Activated T-cell treated with anti-CD3 and anti-CD28 coated beads, Interleukin-2, amount 50 U/mL, for 4 hours (primary cell): ENCODE measurements at regions not wholly inside any gene's neighbourhood (a gene's known extent, or its start where the extent isn't known, plus 50 kb on each side); places are given as distances from the start of the nearest gene placed in this dataset.

ENCODE experiments used
- ATAC-seq, 2 donors: fragments of 200-7000 bp; cut with Tn5 transposase; one replicate each; pipeline ENCODE4 v1.10.0; 2021
- DNase-seq: peaks from one replicate; pipeline ENCODE4 v3.0.0-alpha.2; 2020
- H3K27me3 Mint-ChIP-seq: one replicate; pipeline ENCODE4 v1.8.0; 2021; ENCODE audit warnings: low read depth, mixed read lengths
- H3K36me3 Mint-ChIP-seq: one replicate; pipeline ENCODE4 v1.8.0; 2022; ENCODE audit warnings: mixed read lengths; ENCODE audit not compliant: insufficient read depth
- H3K4me1 Mint-ChIP-seq: one replicate; pipeline ENCODE4 v1.8.0; 2021; ENCODE audit warnings: low read depth, mixed read lengths
- H3K4me3 Mint-ChIP-seq: one replicate; pipeline ENCODE4 v1.8.0; 2021; ENCODE audit warnings: mild to moderate bottlenecking, moderate library complexity, mixed read lengths
- H3K9me3 Mint-ChIP-seq: one replicate; pipeline ENCODE4 v1.8.0; 2021; ENCODE audit warnings: mixed read lengths

DNA sequence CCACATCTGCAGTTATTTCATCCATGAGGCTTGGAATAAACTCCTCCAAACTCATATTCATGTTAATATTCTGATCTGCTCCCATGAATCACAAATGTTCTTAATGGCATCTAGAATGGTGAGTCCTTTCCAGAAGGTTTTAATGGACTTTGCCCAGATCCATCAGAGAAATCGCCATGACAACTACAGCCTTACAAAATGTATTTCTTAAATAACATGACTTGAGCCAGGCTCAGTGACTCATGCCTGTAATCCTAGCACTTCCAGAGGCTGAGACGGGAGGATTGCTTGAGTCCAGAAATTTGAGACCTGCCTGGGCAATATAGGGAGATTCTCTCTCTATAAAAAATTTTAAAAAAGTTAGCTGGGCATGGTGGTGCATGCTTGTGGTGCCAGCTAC is 102.1 kb upstream of the TMEM168 start:
- Mint-ChIP-seq H3K4me3 (no peak overlapping the region), H3K9me3 (no peaks in the 10 kb centered on the region), H3K36me3 (peaks cover 36% of the 10 kb centered on the region), H3K27me3 (no peaks in the 10 kb centered on the region), H3K4me1 (peaks cover 3% of the 10 kb centered on the region)
- ATAC-seq (no peak), DNase-seq (no peak)

DNA sequence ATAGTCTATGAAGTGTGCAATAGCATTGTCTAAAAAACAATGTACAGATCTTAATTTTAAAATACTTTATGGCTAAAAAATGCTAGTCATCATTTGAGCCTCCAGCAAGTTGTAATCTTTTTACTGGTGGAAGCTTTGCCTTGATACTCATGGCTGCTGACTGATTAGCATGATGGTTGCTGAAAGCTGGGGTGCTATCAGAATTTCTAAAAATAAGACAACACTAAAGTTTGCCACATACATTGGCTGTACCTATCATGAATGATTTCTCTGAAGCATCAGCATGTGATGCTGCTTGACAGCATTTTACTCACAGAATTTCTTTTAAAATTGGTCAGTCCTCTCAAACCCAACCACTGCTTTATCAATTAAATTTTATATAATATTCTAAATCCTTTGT is 101.5 kb upstream of the TMEM168 start:
- ATAC-seq (no peak), DNase-seq (no peak)
- Mint-ChIP-seq H3K27me3 (no peaks in the 10 kb centered on the region), H3K4me3 (no peak overlapping the region), H3K4me1 (peaks cover 3% of the 10 kb centered on the region), H3K9me3 (no peaks in the 10 kb centered on the region), H3K36me3 (peaks cover 36% of the 10 kb centered on the region)

DNA sequence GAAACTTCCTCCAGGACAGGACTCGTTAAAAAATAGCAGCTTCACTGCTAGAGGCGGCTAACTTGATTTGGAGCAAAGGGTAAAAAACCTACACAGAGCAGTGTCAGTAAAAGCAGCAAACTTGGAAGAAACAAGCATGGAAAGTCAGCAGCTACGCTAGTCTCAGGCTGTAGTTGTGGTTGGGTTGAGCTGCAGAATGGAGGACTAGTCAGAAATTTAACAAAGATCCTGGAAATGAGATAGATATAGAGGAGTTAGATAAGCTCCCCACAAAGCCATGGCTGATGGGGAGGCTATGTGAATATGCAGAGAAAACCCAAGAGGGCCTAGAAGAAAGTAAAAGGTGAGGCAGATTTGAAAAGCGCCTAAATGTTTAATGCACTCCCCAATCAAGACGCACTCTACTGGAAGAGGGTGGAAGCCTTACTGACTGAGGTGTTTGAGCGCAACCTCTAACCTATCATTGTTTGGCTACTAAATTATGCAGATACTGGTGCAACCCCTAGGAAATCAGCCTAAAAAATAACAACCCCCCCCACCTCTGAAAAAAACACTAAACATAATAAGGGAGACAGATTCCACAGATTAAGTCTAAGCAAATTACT is 99.7 kb upstream of the TMEM168 start:
- DNase-seq (no peak), ATAC-seq (no peak)
- Mint-ChIP-seq H3K27me3 (no peaks in the 10 kb centered on the region), H3K9me3 (no peaks in the 10 kb centered on the region), H3K4me3 (no peak overlapping the region), H3K36me3 (peaks cover 41% of the 10 kb centered on the region), H3K4me1 (peaks cover 7% of the 10 kb centered on the region)

DNA sequence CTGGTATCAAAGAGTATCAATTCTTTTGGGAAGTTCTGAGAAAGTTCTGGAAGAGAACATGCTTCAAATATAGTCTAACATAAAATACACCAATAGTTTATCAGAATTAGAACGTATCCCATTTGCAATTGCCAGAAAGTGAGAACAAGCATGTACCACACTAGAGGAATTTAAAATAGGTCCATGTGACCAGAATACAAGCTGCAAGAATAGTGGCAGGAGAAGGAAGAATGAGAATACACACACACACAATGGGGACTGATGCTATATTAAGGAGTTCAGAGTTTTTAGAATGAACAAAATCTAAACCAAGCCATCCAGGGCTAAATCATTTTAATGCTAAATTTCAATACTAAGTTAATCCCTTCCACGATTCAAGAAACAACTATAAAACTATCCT is 99.1 kb upstream of the TMEM168 start:
- no peak overlapping the region for H3K4me3 Mint-ChIP-seq
- H3K27me3 Mint-ChIP-seq: no peaks in the 10 kb centered on the region
- ATAC-seq: no peak
- no peaks in the 10 kb centered on the region for H3K9me3 Mint-ChIP-seq
- peaks cover 37% of the 10 kb centered on the region for H3K36me3 Mint-ChIP-seq
- no peak for DNase-seq
- H3K4me1 Mint-ChIP-seq: peaks cover 7% of the 10 kb centered on the region

DNA sequence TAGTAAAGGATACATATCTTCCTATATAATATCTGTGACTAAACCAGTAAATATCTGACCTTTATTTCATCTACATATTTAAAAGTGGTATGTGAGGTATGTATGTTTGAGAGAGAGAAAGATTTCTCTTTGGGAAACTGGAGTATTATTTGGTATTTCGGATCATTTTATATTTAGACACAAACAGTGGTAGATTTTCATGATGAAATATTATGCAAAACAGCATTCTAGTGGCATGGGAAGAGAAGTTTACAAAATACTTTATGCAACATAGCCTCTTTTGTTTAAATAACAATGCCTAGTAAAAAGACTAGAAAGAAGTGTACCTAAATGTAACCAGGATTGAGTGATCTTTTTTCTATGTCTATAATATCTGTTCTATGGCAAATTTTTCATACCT is 98.6 kb upstream of the TMEM168 start:
- H3K36me3 Mint-ChIP-seq: peaks cover 32% of the 10 kb centered on the region
- H3K4me1 Mint-ChIP-seq: peaks cover 9% of the 10 kb centered on the region
- no peak overlapping the region for H3K4me3 Mint-ChIP-seq
- no peak for DNase-seq
- no peaks in the 10 kb centered on the region for H3K9me3 Mint-ChIP-seq
- no peaks in the 10 kb centered on the region for H3K27me3 Mint-ChIP-seq
- no peak for ATAC-seq

DNA sequence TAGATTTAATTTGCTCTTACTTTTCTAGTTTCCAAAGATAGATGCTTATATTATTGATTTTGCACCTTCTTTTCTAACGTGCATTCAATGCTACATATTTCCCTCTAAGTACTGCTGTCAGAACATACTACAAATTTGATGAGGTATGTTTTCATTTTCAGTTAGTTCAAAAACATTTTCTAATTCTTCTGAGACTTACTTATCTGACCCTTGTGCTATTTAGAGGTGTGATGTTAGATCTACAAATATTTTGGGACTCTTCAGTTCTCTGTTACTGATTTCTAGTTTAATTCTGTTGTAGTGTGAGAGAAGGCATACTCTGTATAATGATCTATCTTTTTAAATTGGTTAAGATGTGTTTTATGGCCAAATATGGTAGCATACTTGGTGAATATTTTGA is 97.8 kb upstream of the TMEM168 start:
- Mint-ChIP-seq H3K4me1 (peaks cover 9% of the 10 kb centered on the region), H3K36me3 (peaks cover 32% of the 10 kb centered on the region), H3K9me3 (no peaks in the 10 kb centered on the region), H3K4me3 (no peak overlapping the region), H3K27me3 (no peaks in the 10 kb centered on the region)
- ATAC-seq: no peak
- DNase-seq: no peak

DNA sequence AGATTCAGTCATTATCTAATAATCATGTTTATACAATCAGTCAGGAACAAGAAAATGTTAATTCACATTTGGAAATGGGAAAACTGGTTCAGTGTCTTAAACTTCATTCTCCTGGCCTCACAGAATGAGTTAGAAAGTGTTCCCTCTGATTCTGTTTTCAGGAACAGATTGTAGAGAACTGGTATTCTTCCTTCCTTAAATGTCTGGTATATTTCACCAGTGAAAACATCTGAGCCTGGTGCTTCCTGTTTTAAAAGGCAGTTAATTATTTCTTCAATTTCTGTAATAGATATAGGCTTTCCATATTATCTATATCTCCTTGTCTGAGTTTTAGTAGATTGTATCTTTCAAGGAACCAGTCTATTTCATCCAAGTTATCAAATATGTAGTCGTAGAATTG is 97.1 kb upstream of the TMEM168 start:
- DNase-seq (no peak), ATAC-seq (no peak)
- no peaks in the 10 kb centered on the region for H3K27me3 Mint-ChIP-seq
- no peak overlapping the region for H3K4me3 Mint-ChIP-seq
- no peaks in the 10 kb centered on the region for H3K9me3 Mint-ChIP-seq
- H3K36me3 Mint-ChIP-seq: peaks cover 30% of the 10 kb centered on the region
- peaks cover 9% of the 10 kb centered on the region for H3K4me1 Mint-ChIP-seq

DNA sequence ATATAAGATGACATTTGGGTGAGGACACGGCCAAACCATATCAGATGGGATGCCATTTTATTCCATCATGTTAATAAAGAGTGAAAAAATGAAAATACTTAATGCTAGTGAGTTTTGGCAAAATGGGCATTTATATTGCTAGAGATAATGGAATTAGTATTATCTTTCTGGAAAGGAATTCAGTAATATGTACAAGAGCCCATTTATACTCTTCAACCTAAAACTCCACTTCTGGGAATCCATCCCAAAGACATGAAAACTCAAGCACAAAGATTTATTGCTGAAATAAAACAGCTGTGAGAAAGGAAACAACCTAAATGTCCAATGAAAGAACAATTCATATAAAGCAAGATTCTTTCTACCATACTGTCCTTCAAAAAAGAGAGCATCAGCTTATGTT is 96.0 kb upstream of the TMEM168 start:
- Mint-ChIP-seq H3K4me1 (peaks cover 9% of the 10 kb centered on the region), H3K36me3 (peaks cover 26% of the 10 kb centered on the region), H3K4me3 (no peak overlapping the region), H3K9me3 (no peaks in the 10 kb centered on the region), H3K27me3 (no peaks in the 10 kb centered on the region)
- DNase-seq (no peak), ATAC-seq (no peak)

DNA sequence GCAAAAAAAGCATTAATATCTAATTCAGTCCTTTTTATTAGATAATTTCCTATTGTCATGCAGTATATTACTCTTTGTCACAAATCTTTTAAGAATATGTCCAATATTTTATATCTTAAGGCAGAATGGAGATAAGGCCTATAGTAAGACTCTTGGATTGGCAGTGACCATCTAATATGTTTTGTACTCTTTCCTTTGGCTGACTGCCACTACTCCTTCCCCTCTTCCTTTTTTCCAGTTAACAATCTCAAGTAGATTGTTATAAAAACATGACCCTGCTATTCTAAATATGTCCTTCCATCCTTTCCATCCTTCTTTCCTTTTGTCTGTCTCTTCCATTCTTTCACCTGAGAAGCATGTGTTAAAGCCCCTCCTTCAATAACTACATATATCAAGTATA is 92.8 kb upstream of the TMEM168 start:
- H3K27me3 Mint-ChIP-seq: no peaks in the 10 kb centered on the region
- no peaks in the 10 kb centered on the region for H3K9me3 Mint-ChIP-seq
- ATAC-seq (no peak), DNase-seq (no peak)
- H3K36me3 Mint-ChIP-seq: peaks cover 22% of the 10 kb centered on the region
- no peak overlapping the region for H3K4me3 Mint-ChIP-seq
- H3K4me1 Mint-ChIP-seq: peaks cover 11% of the 10 kb centered on the region

DNA sequence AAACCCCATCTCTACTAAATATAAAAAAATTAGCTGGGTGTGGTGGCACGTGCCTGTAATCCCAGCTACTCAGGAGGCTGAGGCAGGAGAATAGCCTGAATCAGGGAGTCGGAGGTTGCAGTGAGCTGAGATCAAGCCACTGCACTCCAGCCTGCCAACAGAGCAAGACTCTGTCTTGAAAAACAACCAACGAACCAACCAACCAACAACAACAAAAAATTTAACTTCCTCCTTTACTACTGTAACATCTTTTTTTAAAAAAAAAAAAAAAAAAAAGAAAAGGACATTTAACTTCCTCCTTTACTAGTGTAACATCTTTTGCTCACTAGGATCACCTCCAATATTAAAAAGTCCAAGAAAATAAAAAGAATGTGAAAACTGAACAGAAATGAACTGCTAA is 92.3 kb upstream of the TMEM168 start:
- Mint-ChIP-seq H3K27me3 (no peaks in the 10 kb centered on the region), H3K36me3 (peaks cover 18% of the 10 kb centered on the region), H3K4me1 (peaks cover 8% of the 10 kb centered on the region), H3K4me3 (no peak overlapping the region), H3K9me3 (no peaks in the 10 kb centered on the region)
- no peak for DNase-seq
- no peak for ATAC-seq

DNA sequence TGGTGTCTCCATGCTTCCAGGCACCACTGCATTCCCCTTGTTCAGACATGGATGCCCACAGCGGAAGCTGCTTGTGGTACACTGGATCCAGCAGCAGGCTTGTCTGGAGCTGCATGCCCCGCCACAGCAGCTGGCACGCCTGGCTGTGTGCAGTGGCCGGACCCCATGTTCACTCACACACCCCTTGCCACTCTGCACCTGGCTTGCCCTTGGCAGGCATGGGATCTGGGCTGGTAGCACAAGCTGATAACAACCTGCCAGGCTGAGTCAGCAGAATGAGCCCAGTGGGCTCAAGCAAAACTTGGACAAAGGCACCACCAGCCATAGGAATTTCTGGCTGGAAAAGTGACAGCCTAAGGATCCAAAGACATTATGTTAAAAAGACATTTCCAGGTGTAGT is 91.8 kb upstream of the TMEM168 start:
- no peaks in the 10 kb centered on the region for H3K27me3 Mint-ChIP-seq
- H3K4me1 Mint-ChIP-seq: peaks cover 8% of the 10 kb centered on the region
- peaks cover 16% of the 10 kb centered on the region for H3K36me3 Mint-ChIP-seq
- no peak for DNase-seq
- H3K4me3 Mint-ChIP-seq: no peak overlapping the region
- H3K9me3 Mint-ChIP-seq: no peaks in the 10 kb centered on the region
- ATAC-seq: no peak

DNA sequence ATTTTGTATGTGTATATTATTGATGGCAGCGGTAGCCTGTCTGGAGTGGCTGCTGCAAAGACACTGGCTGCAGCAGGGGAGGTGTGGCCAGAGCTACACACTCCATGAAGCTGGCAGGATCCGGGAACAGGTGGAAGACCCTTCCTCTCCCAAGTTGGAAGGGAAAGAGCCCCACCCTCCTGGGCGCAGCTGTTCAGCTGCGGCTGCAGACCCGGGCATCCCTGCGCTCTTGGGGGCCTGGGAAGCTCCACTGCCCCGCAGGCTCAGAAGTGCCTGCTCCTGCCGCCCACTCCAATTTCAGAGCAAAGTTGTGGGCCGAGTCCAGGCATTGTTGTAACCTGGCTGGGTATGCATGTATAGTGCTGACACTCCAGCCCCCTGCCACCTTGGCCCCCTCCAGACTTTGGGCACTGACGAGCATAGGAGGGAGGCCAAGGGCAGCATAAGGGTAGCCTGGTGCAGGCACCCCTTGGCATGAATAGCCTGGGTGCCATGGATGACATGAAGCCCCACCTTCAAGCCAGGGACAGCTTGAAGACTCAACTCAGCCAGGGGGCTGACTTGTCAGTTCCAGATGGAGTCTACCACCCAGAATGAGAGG is 90.7 kb upstream of the TMEM168 start:
- ATAC-seq (no peak), DNase-seq (no peak)
- peaks cover 21% of the 10 kb centered on the region for H3K36me3 Mint-ChIP-seq
- H3K27me3 Mint-ChIP-seq: no peaks in the 10 kb centered on the region
- peaks cover 10% of the 10 kb centered on the region for H3K4me1 Mint-ChIP-seq
- no peaks in the 10 kb centered on the region for H3K9me3 Mint-ChIP-seq
- H3K4me3 Mint-ChIP-seq: no peak overlapping the region

DNA sequence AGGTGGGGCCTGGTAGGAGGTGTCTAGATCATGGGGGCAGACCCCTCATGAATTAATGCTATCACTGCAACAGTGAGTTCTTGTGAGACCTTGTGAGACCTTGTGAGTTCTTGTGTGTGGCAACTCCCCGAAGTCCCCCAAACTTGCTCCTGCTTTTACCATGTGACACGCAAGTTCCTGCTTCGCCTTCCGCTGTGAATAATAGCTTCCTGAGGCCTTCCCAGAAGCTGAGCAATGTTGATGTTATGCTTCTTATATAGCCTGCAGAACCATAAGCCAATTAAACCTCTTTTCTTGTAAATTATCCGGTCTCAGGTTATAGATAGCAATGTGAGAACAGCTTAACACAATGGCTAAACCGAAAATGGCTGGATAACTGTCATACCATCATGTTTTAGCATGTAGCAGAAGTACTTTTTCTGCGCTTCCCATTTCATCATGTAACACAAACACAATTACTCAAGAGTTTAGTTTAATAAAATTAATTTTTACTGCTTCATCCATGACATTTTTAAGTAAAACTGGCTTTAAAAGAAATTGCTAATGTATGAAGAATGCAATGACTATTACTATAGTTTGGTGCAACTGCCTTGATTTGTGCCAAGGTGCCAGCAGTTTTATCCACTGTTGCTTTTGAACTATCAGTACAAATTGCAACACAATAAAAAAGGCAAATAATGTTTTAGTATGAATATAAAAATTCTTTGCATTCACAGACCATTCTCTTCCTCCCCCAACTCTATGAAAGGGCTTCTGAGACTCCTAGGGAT is 87.7 kb upstream of the TMEM168 start:
- Mint-ChIP-seq H3K36me3 (peaks cover 22% of the 10 kb centered on the region), H3K27me3 (no peaks in the 10 kb centered on the region), H3K9me3 (no peaks in the 10 kb centered on the region), H3K4me1 (peaks cover 15% of the 10 kb centered on the region), H3K4me3 (no peak overlapping the region)
- no peak for DNase-seq
- ATAC-seq: no peak

DNA sequence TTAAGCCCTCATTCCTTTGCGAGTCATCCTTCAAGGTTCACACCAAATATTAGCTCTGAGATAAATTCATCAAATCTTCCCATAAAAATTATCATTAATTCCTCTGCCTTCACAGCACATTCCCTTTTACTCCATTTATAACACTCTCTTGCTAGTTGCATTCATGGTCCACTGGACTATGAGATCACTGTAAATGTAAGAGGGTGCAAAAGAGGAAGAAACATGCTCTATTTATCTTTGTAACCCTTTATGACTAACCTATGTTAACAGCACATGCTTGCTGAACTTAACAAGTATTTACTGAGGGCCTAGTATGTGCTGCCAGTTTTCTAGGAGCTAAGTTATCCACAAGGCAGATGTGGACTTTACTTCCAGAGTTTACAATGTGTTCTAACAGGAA is 86.7 kb upstream of the TMEM168 start:
- peaks cover 23% of the 10 kb centered on the region for H3K4me1 Mint-ChIP-seq
- DNase-seq (no peak), ATAC-seq (no peak)
- H3K27me3 Mint-ChIP-seq: no peaks in the 10 kb centered on the region
- no peak overlapping the region for H3K4me3 Mint-ChIP-seq
- H3K36me3 Mint-ChIP-seq: peaks cover 22% of the 10 kb centered on the region
- no peaks in the 10 kb centered on the region for H3K9me3 Mint-ChIP-seq

DNA sequence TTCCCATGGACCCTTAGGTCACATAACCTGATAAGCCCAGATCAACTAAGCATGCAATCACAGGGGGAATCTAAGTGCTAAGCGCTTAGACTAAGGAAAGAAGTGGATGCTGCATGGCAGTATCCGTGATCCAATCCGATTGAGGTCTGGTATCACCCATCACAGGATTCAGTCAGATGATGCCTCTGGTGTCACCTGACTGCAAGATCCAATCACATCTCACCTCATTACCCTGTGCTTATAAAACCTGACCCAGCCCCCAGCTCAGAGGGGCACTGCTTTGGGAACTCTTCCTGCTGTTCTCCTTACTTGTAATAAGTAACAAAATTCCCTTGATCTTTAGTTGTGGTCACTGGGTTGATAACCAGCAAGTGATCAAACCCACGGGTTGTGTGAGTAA is 84.7 kb upstream of the TMEM168 start:
- Mint-ChIP-seq H3K27me3 (no peaks in the 10 kb centered on the region), H3K4me3 (no peak overlapping the region), H3K9me3 (no peaks in the 10 kb centered on the region), H3K4me1 (peaks cover 31% of the 10 kb centered on the region), H3K36me3 (peaks cover 22% of the 10 kb centered on the region)
- DNase-seq (no peak), ATAC-seq (no peak)
